PC-3 (cell line): ENCODE measurements at regions not wholly inside any gene's neighbourhood (a gene's known extent, or its start where the extent isn't known, plus 50 kb on each side); places are given as distances from the start of the nearest gene placed in this dataset.
"Not testable (repeated sequence)": the region's sequence is repeated elsewhere in the genome, so short reads cannot be mapped to it uniquely, and the experiment has no call there.

Experiments used
- CTCF ChIP-seq: fragments of 300-600 bp; sonication (generic); conservative IDR thresholded peaks from 2 replicates; pipeline ENCODE4 v1.5.1; 2017; ENCODE audit warnings: antibody characterized with exemption, low read depth, mild to moderate bottlenecking, low read length
- EZH2 ChIP-seq: fragments of 300-600 bp; sonication (generic); IDR thresholded peaks from one replicate; pipeline ENCODE4 v1.6.1; 2017; ENCODE audit warnings: antibody characterized with exemption, mild to moderate bottlenecking, low read length; ENCODE audit not compliant: unreplicated experiment
- EZH2phosphoT487 ChIP-seq: fragments of 300-600 bp; sonication (generic); IDR thresholded peaks from 2 replicates; pipeline ENCODE4 v1.6.1; 2018; ENCODE audit warnings: mild to moderate bottlenecking, antibody characterized with exemption, low read length, borderline replicate concordance

- TF ChIP-seq EZH2, EZH2phosphoT487, CTCF: not testable (repeated sequence)
Observed at GRCh38 chr13:43968251-43968942, 88.7 kb downstream of the LACC1 start.
